ENCODE measurements at regions not wholly inside any gene's neighbourhood (a gene's known extent, or its start where the extent isn't known, plus 50 kb on each side); places are given as distances from the start of the nearest gene placed in this dataset.

GRCh38 chr14:89030921-89031320, 206.5 kb downstream of the TTC8 start:
- no peak for TF ChIP-seq POLR2A (IDR thresholded peaks at IDR 0.05)
- TF ChIP-seq CTCF (IDR thresholded peaks at IDR 0.05), result no peak
- no peak for TF ChIP-seq POLR2AphosphoS5 (IDR thresholded peaks at IDR 0.05)
- TF ChIP-seq EP300 (IDR thresholded peaks at IDR 0.05), result no peak

Measured in suprapubic skin (tissue), 4 donors.